Jurkat, Clone E6-1 (cell line): ENCODE measurements at regions not wholly inside any gene's neighbourhood (a gene's known extent, or its start where the extent isn't known, plus 50 kb on each side); places are given as distances from the start of the nearest gene placed in this dataset.
"Not testable (repeated sequence)": the region's sequence is repeated elsewhere in the genome, so short reads cannot be mapped to it uniquely, and the experiment has no call there.

ENCODE experiments used
- DNase-seq: peaks from one replicate; pipeline ENCODE4 v3.0.0-alpha.2; 2011; ENCODE audit warnings: low read depth, low spot score
- H3K4me3 ChIP-seq: 2 replicates; pipeline ENCODE4 v1.5.1; 2011; ENCODE audit warnings: mild to moderate bottlenecking, low read length, control low read depth, moderate library complexity

- H3K4me3 ChIP-seq = no peak overlapping the region
These were observed 56.1 kb downstream of the FEZF1 start for GRCh38 chr7:122248472-122248871.

GRCh38 chr7:122238729-122239128, 65.8 kb downstream of the FEZF1 start:
- DNase-seq = not testable (repeated sequence)

More at GRCh38 chr7:122248472-122248871, 56.1 kb downstream of the FEZF1 start:
- no peak for DNase-seq

GRCh38 chr7:122238297-122238696, 66.3 kb downstream of the FEZF1 start:
- not testable (repeated sequence) for H3K4me3 ChIP-seq, DNase-seq

More at GRCh38 chr7:122238729-122239128, 65.8 kb downstream of the FEZF1 start:
- H3K4me3 ChIP-seq = not testable (repeated sequence)

GRCh38 chr7:122225874-122226273, 78.7 kb downstream of the FEZF1 start:
- no peak for DNase-seq
- H3K4me3 ChIP-seq = no peak overlapping the region

GRCh38 chr7:122219253-122219865, 75.3 kb upstream of the AASS start:
- H3K4me3 ChIP-seq = no peak overlapping the region
- DNase-seq = peak; percentile 5

- no peak overlapping the region for H3K4me3 ChIP-seq
- no peak for DNase-seq
These were observed 73.1 kb upstream of the AASS start for GRCh38 chr7:122217125-122217524.

- no peak overlapping the region for H3K4me3 ChIP-seq
- DNase-seq = no peak
These were observed 68.7 kb upstream of the AASS start for GRCh38 chr7:122212754-122213153.

- no peak for DNase-seq
- no peak overlapping the region for H3K4me3 ChIP-seq
These were observed 67.3 kb upstream of the AASS start for GRCh38 chr7:122211362-122211761.

GRCh38 chr7:122206985-122207384, 62.9 kb upstream of the AASS start:
- H3K4me3 ChIP-seq = no peak overlapping the region
- DNase-seq = no peak

- no peak overlapping the region for H3K4me3 ChIP-seq
- DNase-seq = no peak
These were observed 59.8 kb upstream of the AASS start for GRCh38 chr7:122203814-122204213.

- no peak overlapping the region for H3K4me3 ChIP-seq
These were observed 56.8 kb upstream of the AASS start for GRCh38 chr7:122200888-122201287.

GRCh38 chr7:122199171-122199570, 55.1 kb upstream of the AASS start:
- no peak for DNase-seq

More at GRCh38 chr7:122200888-122201287, 56.8 kb upstream of the AASS start:
- no peak for DNase-seq

GRCh38 chr7:122198581-122198980, 54.5 kb upstream of the AASS start:
- H3K4me3 ChIP-seq = no peak overlapping the region
- DNase-seq = no peak

More at GRCh38 chr7:122199171-122199570, 55.1 kb upstream of the AASS start:
- H3K4me3 ChIP-seq = no peak overlapping the region
